CD14-positive monocyte (primary cell): ENCODE measurements at regions not wholly inside any gene's neighbourhood (a gene's known extent, or its start where the extent isn't known, plus 50 kb on each side); places are given as distances from the start of the nearest gene placed in this dataset.

Experiments used
- DNase-seq, 3 donors: peaks; one replicate each; pipeline ENCODE4 v3.0.0-alpha.2; 2011 to 2022
- H2AFZ ChIP-seq: 2 replicates; pipeline ENCODE4 v1.6.0; 2012; ENCODE audit warnings: mild to moderate bottlenecking, low read depth, low read length, inconsistent platforms; ENCODE audit not compliant: insufficient read depth, poor library complexity, severe bottlenecking
- H3K27ac ChIP-seq, 2 donors: 1 replicate in 1 of 2; 2 replicates in 1 of 2; pipeline ENCODE4 v1.5.1; 2012 to 2013; ENCODE audit warnings: low read length in 2 of 2, control low read depth in 1 of 2, inconsistent platforms in 1 of 2, low read depth in 1 of 2, mild to moderate bottlenecking in 1 of 2
- H3K27me3 ChIP-seq, 2 donors: one replicate each; pipeline versions ENCODE4 v1.6.0 to v1.6.1; 2011 to 2013; ENCODE audit warnings: low read length in 2 of 2; ENCODE audit not compliant: control insufficient read depth in 2 of 2, insufficient read depth in 2 of 2
- H3K36me3 ChIP-seq, 2 donors: replicated peaks in 1 of 2; 1 replicate in 1 of 2; 2 replicates in 1 of 2; pipeline versions ENCODE4 v1.5.1 to v1.6.1; 2012 to 2013; ENCODE audit warnings: low read length in 2 of 2, control low read depth in 1 of 2, inconsistent platforms in 1 of 2, mild to moderate bottlenecking in 1 of 2; ENCODE audit not compliant: insufficient read depth in 2 of 2, control insufficient read depth in 1 of 2
- H3K4me1 ChIP-seq, 2 donors: 1 replicate in 1 of 2; 2 replicates in 1 of 2; pipeline versions ENCODE4 v1.5.1 to v1.6.1; 2012 to 2013; ENCODE audit warnings: low read length in 2 of 2, control low read depth in 1 of 2, inconsistent platforms in 1 of 2, mild to moderate bottlenecking in 1 of 2, moderate library complexity in 1 of 2; ENCODE audit not compliant: insufficient read depth in 2 of 2, control insufficient read depth in 1 of 2
- H3K4me2 ChIP-seq: replicated peaks from 2 replicates; pipeline ENCODE3; 2012; ENCODE audit warnings: low read length, moderate library complexity, mild to moderate bottlenecking; ENCODE audit not compliant: poor library complexity, severe bottlenecking; ENCODE audit errors: extremely low read depth
- H3K4me3 ChIP-seq, 3 experiments: fragments of 200-600 bp in 1 of 3; sonication (generic) in 1 of 3; replicated peaks in 1 of 3; 1 replicate in 2 of 3; 2 replicates in 1 of 3; pipeline ENCODE4 v1.5.1; 2011 to 2013; ENCODE audit warnings: low read length in 3 of 3, mild to moderate bottlenecking in 3 of 3, control low read depth in 2 of 3, low read depth in 2 of 3, inconsistent platforms in 1 of 3, moderate library complexity in 1 of 3
- H3K79me2 ChIP-seq: 2 replicates; pipeline ENCODE4 v1.6.0; 2012; ENCODE audit warnings: mild to moderate bottlenecking, control low read depth, inconsistent platforms, low read length, moderate library complexity; ENCODE audit not compliant: insufficient read depth
- H3K9ac ChIP-seq: 2 replicates; pipeline ENCODE4 v1.6.0; 2017; ENCODE audit warnings: low read length, mild to moderate bottlenecking; ENCODE audit not compliant: insufficient read depth, poor library complexity, severe bottlenecking
- H3K9me3 ChIP-seq, 2 donors: replicated peaks in 1 of 2; 1 replicate in 1 of 2; 2 replicates in 1 of 2; pipeline versions ENCODE4 v1.5.1 to v1.6.1; 2012 to 2013; ENCODE audit warnings: low read length in 2 of 2, control low read depth in 1 of 2; ENCODE audit not compliant: control insufficient read depth in 1 of 2, insufficient read depth in 1 of 2
- H4K20me1 ChIP-seq: 2 replicates; pipeline ENCODE4 v1.6.0; 2012; ENCODE audit warnings: mild to moderate bottlenecking, low read length, control low read depth, moderate library complexity; ENCODE audit not compliant: insufficient read depth
- H3K27ac Mint-ChIP-seq, 7 donors: one replicate each; pipeline ENCODE4 v1.8.0; 2020; ENCODE audit warnings: mild to moderate bottlenecking in 7 of 7, mixed read lengths in 7 of 7, moderate library complexity in 6 of 7, inconsistent platforms in 2 of 7
- H3K27me3 Mint-ChIP-seq, 3 donors: one replicate each; pipeline ENCODE4 v1.8.0; 2021 to 2022; ENCODE audit warnings: low read depth in 3 of 3, mild to moderate bottlenecking in 3 of 3, mixed read lengths in 3 of 3, moderate library complexity in 3 of 3, inconsistent platforms in 1 of 3
- H3K36me3 Mint-ChIP-seq, 2 donors: one replicate each; pipeline ENCODE4 v1.8.0; 2020; ENCODE audit warnings: mixed read lengths in 2 of 2, inconsistent platforms in 1 of 2, mild to moderate bottlenecking in 1 of 2
- H3K4me1 Mint-ChIP-seq: one replicate; pipeline ENCODE4 v1.8.0; 2020; ENCODE audit warnings: mild to moderate bottlenecking, mixed read lengths
- H3K4me3 Mint-ChIP-seq, 2 donors: one replicate each; pipeline ENCODE4 v1.8.0; 2020; ENCODE audit warnings: mild to moderate bottlenecking in 2 of 2, mixed read lengths in 2 of 2, moderate library complexity in 1 of 2
- H3K9me3 Mint-ChIP-seq, 7 donors: one replicate each; pipeline ENCODE4 v1.8.0; 2020 to 2022; ENCODE audit warnings: mixed read lengths in 7 of 7, mild to moderate bottlenecking in 6 of 7, moderate library complexity in 6 of 7, inconsistent platforms in 2 of 7
- WGBS: methylation state at CpG from one replicate; pipeline ENCODE4 v1.1.5; 2013; ENCODE audit warnings: missing lambda C conversion rate; ENCODE audit not compliant: insufficient coverage; 5-methylcytosine and 5-hydroxymethylcytosine counted together
- intact Hi-C, 2 donors: fragments of 100-400 bp; cut with micrococcal nuclease; formaldehyde crosslinking; loops; one replicate each; pipeline versions ENCODE4 v1.15.0 to v1.15.1; 2023
- TF ChIP-seq, protein P1 (sequence below): fragments of 200-600 bp; IDR thresholded peaks from one replicate; pipeline ENCODE4 v1.8.0; 2022; ENCODE audit warnings: antibody characterized with exemption, mild to moderate bottlenecking

DNA sequence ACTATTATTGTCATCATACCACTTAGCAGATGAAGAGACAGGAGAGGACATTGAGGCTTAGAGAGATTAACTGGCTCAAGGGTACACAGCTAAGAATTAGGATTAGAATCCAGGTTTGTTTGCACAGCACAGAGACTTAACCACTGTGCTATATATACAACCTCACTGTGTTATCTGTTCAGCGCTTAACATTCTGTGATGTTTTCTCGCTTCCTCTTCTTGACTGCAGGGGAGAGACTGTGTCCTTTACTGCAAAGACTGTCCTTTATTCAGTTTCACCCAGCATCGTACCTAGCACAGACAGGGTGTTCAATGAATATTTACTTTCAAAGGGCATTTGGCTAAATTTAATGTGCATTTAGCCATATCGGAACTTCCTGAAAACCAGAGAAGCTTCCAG, 54.9 kb upstream of the PCDH8 start:
- no peak overlapping the region for H2AFZ ChIP-seq
- Mint-ChIP-seq H3K9me3 (no peaks in the 10 kb centered on the region), H3K27ac (no peak overlapping the region), H3K4me3 (no peak overlapping the region), H3K27me3 (peaks cover 24 to 27% (median 27%) of the 10 kb centered on the region in 3 donors), H3K36me3 (no peaks in the 10 kb centered on the region), H3K4me1 (no peaks in the 10 kb centered on the region)
- H3K36me3 ChIP-seq = no peaks in the 10 kb centered on the region
- H3K9me3 ChIP-seq = no peaks in the 10 kb centered on the region
- H3K4me1 ChIP-seq = no peaks in the 10 kb centered on the region
- WGBS = 90% methylated on average over 2 of the region's 4 CpGs
- no peak overlapping the region for H3K4me2 ChIP-seq
- TF ChIP-seq, protein P1, sequence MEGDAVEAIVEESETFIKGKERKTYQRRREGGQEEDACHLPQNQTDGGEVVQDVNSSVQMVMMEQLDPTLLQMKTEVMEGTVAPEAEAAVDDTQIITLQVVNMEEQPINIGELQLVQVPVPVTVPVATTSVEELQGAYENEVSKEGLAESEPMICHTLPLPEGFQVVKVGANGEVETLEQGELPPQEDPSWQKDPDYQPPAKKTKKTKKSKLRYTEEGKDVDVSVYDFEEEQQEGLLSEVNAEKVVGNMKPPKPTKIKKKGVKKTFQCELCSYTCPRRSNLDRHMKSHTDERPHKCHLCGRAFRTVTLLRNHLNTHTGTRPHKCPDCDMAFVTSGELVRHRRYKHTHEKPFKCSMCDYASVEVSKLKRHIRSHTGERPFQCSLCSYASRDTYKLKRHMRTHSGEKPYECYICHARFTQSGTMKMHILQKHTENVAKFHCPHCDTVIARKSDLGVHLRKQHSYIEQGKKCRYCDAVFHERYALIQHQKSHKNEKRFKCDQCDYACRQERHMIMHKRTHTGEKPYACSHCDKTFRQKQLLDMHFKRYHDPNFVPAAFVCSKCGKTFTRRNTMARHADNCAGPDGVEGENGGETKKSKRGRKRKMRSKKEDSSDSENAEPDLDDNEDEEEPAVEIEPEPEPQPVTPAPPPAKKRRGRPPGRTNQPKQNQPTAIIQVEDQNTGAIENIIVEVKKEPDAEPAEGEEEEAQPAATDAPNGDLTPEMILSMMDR = no peak
- intact Hi-C loops = no loop called here
- no peak overlapping the region for H3K4me3 ChIP-seq
- H3K27ac ChIP-seq = no peak overlapping the region
- peaks cover 9 to 17% of the 10 kb centered on the region in 2 donors for H3K27me3 ChIP-seq
- H4K20me1 ChIP-seq = no peaks in the 10 kb centered on the region
- H3K9ac ChIP-seq = no peak overlapping the region
- no peak for DNase-seq
- H3K79me2 ChIP-seq = no peaks in the 10 kb centered on the region

DNA sequence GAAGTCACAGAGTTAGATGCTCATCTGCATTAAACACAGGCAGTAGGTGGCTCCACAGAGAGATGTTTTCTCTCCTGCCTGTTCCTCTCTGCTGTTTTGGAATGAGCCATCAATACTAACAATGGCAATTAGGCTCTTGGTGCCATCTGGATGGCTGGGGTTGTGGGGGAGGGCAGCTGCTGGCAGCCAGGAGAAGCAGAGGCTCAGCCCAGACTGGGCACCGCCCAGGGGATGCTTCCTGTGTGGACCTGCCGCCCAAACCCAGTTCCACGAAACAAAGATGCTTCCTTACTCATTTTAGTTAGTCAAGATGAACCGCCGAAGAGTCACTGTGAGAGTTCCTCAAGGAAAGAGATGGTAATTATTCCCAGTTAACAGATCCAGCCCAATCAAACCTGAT, 50.8 kb upstream of the PCDH8 start:
- intact Hi-C loops = no loop called here
- H3K4me3 Mint-ChIP-seq = no peak overlapping the region
- no peak overlapping the region for H3K9ac ChIP-seq

More for the DNA sequence above, 50.8 kb upstream of the PCDH8 start:
- H3K4me1 ChIP-seq = no peaks in the 10 kb centered on the region
- no peaks in the 10 kb centered on the region for H4K20me1 ChIP-seq
- H2AFZ ChIP-seq = no peak overlapping the region
- H3K4me1 Mint-ChIP-seq = no peaks in the 10 kb centered on the region
- no peak for DNase-seq
- no peaks in the 10 kb centered on the region for H3K79me2 ChIP-seq
- H3K4me3 ChIP-seq = no peak overlapping the region
- no peaks in the 10 kb centered on the region for H3K27me3 ChIP-seq
- no peak overlapping the region for H3K27ac ChIP-seq
- H3K27me3 Mint-ChIP-seq = peaks cover 2 to 7% (median 6%) of the 10 kb centered on the region in 3 donors
- no peaks in the 10 kb centered on the region for H3K9me3 Mint-ChIP-seq
- no peaks in the 10 kb centered on the region for H3K36me3 ChIP-seq
- H3K27ac Mint-ChIP-seq = no peak overlapping the region
- no peaks in the 10 kb centered on the region for H3K36me3 Mint-ChIP-seq
- no CpG with 5 or more reads among the region's 5 CpGs for WGBS
- H3K9me3 ChIP-seq = no peaks in the 10 kb centered on the region
- TF ChIP-seq, protein P1 = no peak
- no peak overlapping the region for H3K4me2 ChIP-seq
